NCI-H146 treated with DMSO at 0.1 percent for 48 hours (cell line): ENCODE measurements at regions not wholly inside any gene's neighbourhood (a gene's known extent, or its start where the extent isn't known, plus 50 kb on each side); places are given as distances from the start of the nearest gene placed in this dataset.

Experiments used
- DNase-seq: peaks from one replicate; lab custom pipeline; 2025; ENCODE audit not compliant: unreplicated experiment; lab: John Stamatoyannopoulos, UW

- DNase-seq = no peak
These were observed 290.3 kb downstream of the TRIB2 start for GRCh38 chr2:13006829-13007717.

- no peak for DNase-seq
These were observed 292.4 kb downstream of the TRIB2 start for GRCh38 chr2:13009027-13009642.

- no peak for DNase-seq
These were observed 293.5 kb downstream of the TRIB2 start for GRCh38 chr2:13010283-13010682.

GRCh38 chr2:13014783-13015182, 298.0 kb downstream of the TRIB2 start:
- DNase-seq = no peak

- DNase-seq = no peak
These were observed 299.0 kb downstream of the TRIB2 start for GRCh38 chr2:13015532-13016320.

GRCh38 chr2:13018490-13018889, 301.8 kb downstream of the TRIB2 start:
- DNase-seq = no peak

GRCh38 chr2:13019781-13020180, 303.0 kb downstream of the TRIB2 start:
- DNase-seq = no peak

GRCh38 chr2:13020469-13020868, 303.7 kb downstream of the TRIB2 start:
- no peak for DNase-seq

GRCh38 chr2:13021470-13021957, 304.8 kb downstream of the TRIB2 start:
- no peak for DNase-seq

GRCh38 chr2:13030606-13031005, 313.9 kb downstream of the TRIB2 start:
- DNase-seq = no peak

GRCh38 chr2:13034861-13035260, 318.1 kb downstream of the TRIB2 start:
- DNase-seq = no peak

- no peak for DNase-seq
These were observed 319.1 kb downstream of the TRIB2 start for GRCh38 chr2:13035866-13036265.

GRCh38 chr2:13040043-13040442, 323.3 kb downstream of the TRIB2 start:
- DNase-seq = no peak

- no peak for DNase-seq
These were observed 329.9 kb downstream of the TRIB2 start for GRCh38 chr2:13046557-13047165.

GRCh38 chr2:13050764-13051163, 334.0 kb downstream of the TRIB2 start:
- DNase-seq = no peak

GRCh38 chr2:13052547-13052946, 335.8 kb downstream of the TRIB2 start:
- no peak for DNase-seq

- DNase-seq = no peak
These were observed 339.6 kb downstream of the TRIB2 start for GRCh38 chr2:13056259-13056843.

GRCh38 chr2:13057671-13058070, 340.9 kb downstream of the TRIB2 start:
- DNase-seq = no peak

GRCh38 chr2:13066676-13067075, 349.9 kb downstream of the TRIB2 start:
- DNase-seq = no peak

- no peak for DNase-seq
These were observed 350.8 kb downstream of the TRIB2 start for GRCh38 chr2:13067508-13067907.

GRCh38 chr2:13089971-13090370, 373.2 kb downstream of the TRIB2 start:
- DNase-seq = no peak
